ENCODE measurements at regions not wholly inside any gene's neighbourhood (a gene's known extent, or its start where the extent isn't known, plus 50 kb on each side); places are given as distances from the start of the nearest gene placed in this dataset.

DNA sequence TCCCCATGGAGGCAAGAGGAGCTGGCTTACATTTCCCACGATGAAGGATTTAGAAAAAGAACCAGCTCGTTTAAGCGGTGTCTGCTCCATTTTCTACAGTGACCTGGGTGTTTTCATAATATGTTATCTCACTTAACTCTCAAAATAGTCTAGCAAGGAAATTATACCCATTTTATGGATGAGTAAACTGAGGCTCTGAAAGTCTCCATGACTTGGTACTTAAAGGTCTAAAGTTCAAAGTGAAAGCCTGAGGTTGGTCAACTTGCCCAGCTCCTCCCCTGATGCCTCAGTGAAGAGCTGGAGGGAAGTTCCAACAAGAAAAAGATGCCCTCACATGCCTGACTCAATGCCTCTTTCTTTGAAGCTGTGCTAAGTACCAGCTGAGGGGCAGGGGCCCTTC, 232.0 kb downstream of the CBLN1 start:
- no peak for DNase-seq (ENCODE audit: low spot score)
- Histone ChIP-seq H2AFZ (no peak overlapping the region), H4K20me1 (ENCODE audit: insufficient read depth, poor library complexity, severe bottlenecking) (no peaks in the 10 kb centered on the region), H3K4me2 (no peak overlapping the region), H3K9me3 (ENCODE audit: low read depth) (no peaks in the 10 kb centered on the region), H3K4me1 (ENCODE audit: insufficient read depth) (no peaks in the 10 kb centered on the region), H3K79me2 (no peaks in the 10 kb centered on the region), H3K27ac (no peak overlapping the region), H3K9me2 (replicated peaks; ENCODE audit: insufficient read depth) (no peaks in the 10 kb centered on the region), H3K36me3 (replicated peaks; ENCODE audit: insufficient read depth, low read depth) (no peaks in the 10 kb centered on the region), H3K4me3 (no peak overlapping the region), H3K27me3 (no peaks in the 10 kb centered on the region)
- WGBS (ENCODE audit: low lambda C conversion rate, missing lambda C conversion rate) = 91% methylated on average over 3 of the region's 3 CpGs
- TF ChIP-seq EZH2 (IDR thresholded peaks at IDR 0.05; ENCODE audit: borderline replicate concordance) (no peak), EZH2phosphoT487 (IDR thresholded peaks at IDR 0.05; ENCODE audit: low read depth, severe bottlenecking, unreplicated experiment) (no peak)
- TF ChIP-seq, protein P1, sequence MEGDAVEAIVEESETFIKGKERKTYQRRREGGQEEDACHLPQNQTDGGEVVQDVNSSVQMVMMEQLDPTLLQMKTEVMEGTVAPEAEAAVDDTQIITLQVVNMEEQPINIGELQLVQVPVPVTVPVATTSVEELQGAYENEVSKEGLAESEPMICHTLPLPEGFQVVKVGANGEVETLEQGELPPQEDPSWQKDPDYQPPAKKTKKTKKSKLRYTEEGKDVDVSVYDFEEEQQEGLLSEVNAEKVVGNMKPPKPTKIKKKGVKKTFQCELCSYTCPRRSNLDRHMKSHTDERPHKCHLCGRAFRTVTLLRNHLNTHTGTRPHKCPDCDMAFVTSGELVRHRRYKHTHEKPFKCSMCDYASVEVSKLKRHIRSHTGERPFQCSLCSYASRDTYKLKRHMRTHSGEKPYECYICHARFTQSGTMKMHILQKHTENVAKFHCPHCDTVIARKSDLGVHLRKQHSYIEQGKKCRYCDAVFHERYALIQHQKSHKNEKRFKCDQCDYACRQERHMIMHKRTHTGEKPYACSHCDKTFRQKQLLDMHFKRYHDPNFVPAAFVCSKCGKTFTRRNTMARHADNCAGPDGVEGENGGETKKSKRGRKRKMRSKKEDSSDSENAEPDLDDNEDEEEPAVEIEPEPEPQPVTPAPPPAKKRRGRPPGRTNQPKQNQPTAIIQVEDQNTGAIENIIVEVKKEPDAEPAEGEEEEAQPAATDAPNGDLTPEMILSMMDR (IDR thresholded peaks at IDR 0.05; ENCODE audit: poor library complexity) = no peak

DNA sequence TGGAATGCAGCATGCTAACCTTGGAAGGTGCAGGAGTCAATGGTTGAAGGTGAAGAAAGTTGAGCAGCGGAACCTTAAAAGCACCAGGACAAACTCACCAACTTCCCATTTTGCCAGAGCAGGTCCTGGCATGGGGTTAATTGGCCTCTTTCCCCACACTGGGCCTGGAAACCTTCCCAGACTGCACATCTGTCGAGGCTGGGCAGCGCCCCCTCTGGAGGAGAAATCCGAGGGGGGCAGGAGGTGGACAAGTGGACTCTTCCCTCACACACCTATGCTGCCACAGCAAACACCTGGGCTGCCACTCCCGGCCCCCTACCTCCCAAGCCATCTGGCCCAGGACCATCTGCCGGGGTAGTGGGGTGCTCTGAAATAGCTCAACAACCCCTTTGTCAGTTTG, 232.4 kb downstream of the CBLN1 start:
- no peak for DNase-seq (ENCODE audit: low spot score)
- H4K20me1 ChIP-seq (ENCODE audit: insufficient read depth, poor library complexity, severe bottlenecking) = no peaks in the 10 kb centered on the region
- H3K9me2 ChIP-seq (replicated peaks; ENCODE audit: insufficient read depth) = no peaks in the 10 kb centered on the region
- H3K4me2 ChIP-seq = no peak overlapping the region
- no peaks in the 10 kb centered on the region for H3K36me3 ChIP-seq (replicated peaks; ENCODE audit: insufficient read depth, low read depth)
- H3K9me3 ChIP-seq (ENCODE audit: low read depth) = no peaks in the 10 kb centered on the region
- no peak overlapping the region for H3K4me3 ChIP-seq
- 87% methylated on average over 6 of the region's 6 CpGs for WGBS (ENCODE audit: low lambda C conversion rate, missing lambda C conversion rate)
- no peaks in the 10 kb centered on the region for H3K4me1 ChIP-seq (ENCODE audit: insufficient read depth)
- no peak for TF ChIP-seq EZH2 (IDR thresholded peaks at IDR 0.05; ENCODE audit: borderline replicate concordance)
- TF ChIP-seq, protein P1 (IDR thresholded peaks at IDR 0.05; ENCODE audit: poor library complexity) = no peak
- TF ChIP-seq EZH2phosphoT487 (IDR thresholded peaks at IDR 0.05; ENCODE audit: low read depth, severe bottlenecking, unreplicated experiment) = no peak
- no peak overlapping the region for H3K27ac ChIP-seq
- no peaks in the 10 kb centered on the region for H3K27me3 ChIP-seq
- H2AFZ ChIP-seq = no peak overlapping the region
- no peaks in the 10 kb centered on the region for H3K79me2 ChIP-seq

DNA sequence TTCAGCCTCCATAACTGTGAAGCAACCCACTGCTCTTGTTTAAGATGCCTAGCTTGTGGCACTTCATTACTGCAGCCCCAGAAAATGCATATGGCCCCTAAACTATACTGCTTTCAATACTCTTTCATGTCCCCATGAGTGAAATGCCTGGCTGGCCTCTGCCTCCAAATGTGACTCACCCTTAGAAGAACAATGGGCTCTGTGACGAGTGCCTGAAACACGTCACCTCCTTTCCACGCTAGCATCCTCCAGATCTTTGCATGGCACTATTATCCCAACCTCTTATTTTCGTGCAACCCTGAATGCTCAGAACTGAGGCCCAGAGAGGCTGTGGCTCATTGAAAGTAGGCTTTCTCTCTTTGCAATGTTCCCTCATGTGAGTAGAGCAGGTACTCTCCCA, 233.1 kb downstream of the CBLN1 start:
- H3K4me1 ChIP-seq (ENCODE audit: insufficient read depth) = no peaks in the 10 kb centered on the region
- H3K9me2 ChIP-seq (replicated peaks; ENCODE audit: insufficient read depth) = no peaks in the 10 kb centered on the region
- H3K27ac ChIP-seq = no peak overlapping the region
- H3K27me3 ChIP-seq = no peaks in the 10 kb centered on the region
- no peaks in the 10 kb centered on the region for H3K36me3 ChIP-seq (replicated peaks; ENCODE audit: insufficient read depth, low read depth)
- no peak overlapping the region for H3K4me3 ChIP-seq
- H3K4me2 ChIP-seq = no peak overlapping the region
- no peaks in the 10 kb centered on the region for H3K9me3 ChIP-seq (ENCODE audit: low read depth)
- WGBS (ENCODE audit: low lambda C conversion rate, missing lambda C conversion rate) = 68% methylated on average over 4 of the region's 4 CpGs
- H4K20me1 ChIP-seq (ENCODE audit: insufficient read depth, poor library complexity, severe bottlenecking) = no peaks in the 10 kb centered on the region
- H3K79me2 ChIP-seq = no peaks in the 10 kb centered on the region
- no peak for TF ChIP-seq EZH2phosphoT487 (IDR thresholded peaks at IDR 0.05; ENCODE audit: low read depth, severe bottlenecking, unreplicated experiment)
- no peak for DNase-seq (ENCODE audit: low spot score)
- H2AFZ ChIP-seq = no peak overlapping the region

DNA sequence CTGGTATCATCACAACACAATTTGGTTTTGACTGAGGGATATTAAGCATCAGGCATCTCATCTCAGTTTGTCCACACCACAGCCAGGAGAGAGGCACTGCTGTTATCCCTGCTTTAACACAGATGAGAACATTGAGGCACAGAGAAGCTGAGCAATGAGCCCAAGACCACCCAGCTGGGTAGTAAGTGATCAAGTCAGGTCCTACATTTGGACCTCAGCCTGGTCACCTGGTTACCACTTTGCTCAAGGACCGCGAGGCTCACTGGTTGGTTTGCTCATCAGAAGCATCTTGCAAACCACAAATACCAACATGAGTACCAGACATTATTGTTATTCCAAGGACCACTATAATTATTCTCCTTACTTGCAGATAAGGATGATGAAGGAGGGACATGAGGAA, 245.5 kb downstream of the CBLN1 start:
- Histone ChIP-seq H3K4me1 (ENCODE audit: insufficient read depth) (no peaks in the 10 kb centered on the region), H3K9me3 (ENCODE audit: low read depth) (no peaks in the 10 kb centered on the region), H3K27me3 (no peaks in the 10 kb centered on the region), H2AFZ (no peak overlapping the region), H3K27ac (no peak overlapping the region), H3K79me2 (no peaks in the 10 kb centered on the region), H3K4me2 (no peak overlapping the region), H3K4me3 (no peak overlapping the region), H4K20me1 (ENCODE audit: insufficient read depth, poor library complexity, severe bottlenecking) (no peaks in the 10 kb centered on the region), H3K36me3 (replicated peaks; ENCODE audit: insufficient read depth, low read depth) (no peaks in the 10 kb centered on the region), H3K9me2 (replicated peaks; ENCODE audit: insufficient read depth) (no peaks in the 10 kb centered on the region)
- TF ChIP-seq, protein P1 (IDR thresholded peaks at IDR 0.05; ENCODE audit: poor library complexity) = no peak
- no peak for TF ChIP-seq EZH2 (IDR thresholded peaks at IDR 0.05; ENCODE audit: borderline replicate concordance)
- no peak for TF ChIP-seq EZH2phosphoT487 (IDR thresholded peaks at IDR 0.05; ENCODE audit: low read depth, severe bottlenecking, unreplicated experiment)
- WGBS (ENCODE audit: low lambda C conversion rate, missing lambda C conversion rate) = 94% methylated on average over 2 of the region's 2 CpGs
- DNase-seq (ENCODE audit: low spot score) = no peak

All from hepatocyte (in vitro differentiated cells).